ENCODE measurements at regions not wholly inside any gene's neighbourhood (a gene's known extent, or its start where the extent isn't known, plus 50 kb on each side); places are given as distances from the start of the nearest gene placed in this dataset.

- DNase-seq (ENCODE audit: extremely low spot score) = no peak
- Histone ChIP-seq H3K4me3 (no peak overlapping the region), H3K36me3 (no peaks in the 10 kb centered on the region), H3K9me3 (no peaks in the 10 kb centered on the region), H3K27ac (replicated peaks in 1 of 4) (no peak overlapping the region), H3K27me3 (peaks cover 0 to 4% (median 2%) of the 10 kb centered on the region in 4 donors), H3K4me1 (no peaks in the 10 kb centered on the region)
- intact Hi-C loops (cut with DNase I) = no loop called here
- WGBS = 65% methylated on average over 6 of the region's 6 CpGs
- no peak for TF ChIP-seq POLR2A (IDR thresholded peaks at IDR 0.05; ENCODE audit: low read depth)
- TF ChIP-seq, protein P1, sequence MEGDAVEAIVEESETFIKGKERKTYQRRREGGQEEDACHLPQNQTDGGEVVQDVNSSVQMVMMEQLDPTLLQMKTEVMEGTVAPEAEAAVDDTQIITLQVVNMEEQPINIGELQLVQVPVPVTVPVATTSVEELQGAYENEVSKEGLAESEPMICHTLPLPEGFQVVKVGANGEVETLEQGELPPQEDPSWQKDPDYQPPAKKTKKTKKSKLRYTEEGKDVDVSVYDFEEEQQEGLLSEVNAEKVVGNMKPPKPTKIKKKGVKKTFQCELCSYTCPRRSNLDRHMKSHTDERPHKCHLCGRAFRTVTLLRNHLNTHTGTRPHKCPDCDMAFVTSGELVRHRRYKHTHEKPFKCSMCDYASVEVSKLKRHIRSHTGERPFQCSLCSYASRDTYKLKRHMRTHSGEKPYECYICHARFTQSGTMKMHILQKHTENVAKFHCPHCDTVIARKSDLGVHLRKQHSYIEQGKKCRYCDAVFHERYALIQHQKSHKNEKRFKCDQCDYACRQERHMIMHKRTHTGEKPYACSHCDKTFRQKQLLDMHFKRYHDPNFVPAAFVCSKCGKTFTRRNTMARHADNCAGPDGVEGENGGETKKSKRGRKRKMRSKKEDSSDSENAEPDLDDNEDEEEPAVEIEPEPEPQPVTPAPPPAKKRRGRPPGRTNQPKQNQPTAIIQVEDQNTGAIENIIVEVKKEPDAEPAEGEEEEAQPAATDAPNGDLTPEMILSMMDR (IDR thresholded peaks at IDR 0.05) = no peak
- no peak for TF ChIP-seq POLR2AphosphoS5 (IDR thresholded peaks at IDR 0.05)
- TF ChIP-seq EP300 (IDR thresholded peaks at IDR 0.05) = no peak
Observed at GRCh38 chr13:54183728-54184127, 1155.1 kb downstream of the OLFM4 start.

DNA sequence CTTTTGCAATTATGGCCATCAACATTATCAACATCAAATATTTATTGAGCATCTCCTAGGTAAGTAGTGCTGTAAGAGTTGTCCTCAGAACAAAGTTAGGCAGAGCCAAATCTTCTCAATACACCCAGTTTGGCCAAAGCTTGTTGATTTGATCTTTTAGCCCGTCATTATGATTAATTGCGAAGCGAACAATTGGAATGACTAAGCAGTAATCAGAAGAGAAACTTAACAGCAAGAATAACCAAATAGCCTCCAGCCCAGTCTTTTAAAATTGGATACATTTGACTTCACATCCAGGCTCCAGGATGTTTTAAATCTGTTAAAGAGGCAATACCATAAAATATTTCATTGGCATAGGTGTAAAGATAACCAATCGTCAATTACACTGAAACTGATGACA, 1156.0 kb downstream of the OLFM4 start:
- Histone ChIP-seq H3K27me3 (peaks cover 0 to 4% (median 2%) of the 10 kb centered on the region in 4 donors), H3K9me3 (no peaks in the 10 kb centered on the region), H3K36me3 (no peaks in the 10 kb centered on the region), H3K4me1 (no peaks in the 10 kb centered on the region), H3K4me3 (no peak overlapping the region), H3K27ac (replicated peaks in 1 of 4) (no peak overlapping the region)
- TF ChIP-seq, protein P1 (IDR thresholded peaks at IDR 0.05) = no peak
- TF ChIP-seq POLR2AphosphoS5 (IDR thresholded peaks at IDR 0.05) = no peak
- WGBS = 88% methylated on average over 4 of the region's 4 CpGs
- intact Hi-C loops (cut with DNase I) = no loop called here
- DNase-seq (ENCODE audit: extremely low spot score) = no peak

DNA sequence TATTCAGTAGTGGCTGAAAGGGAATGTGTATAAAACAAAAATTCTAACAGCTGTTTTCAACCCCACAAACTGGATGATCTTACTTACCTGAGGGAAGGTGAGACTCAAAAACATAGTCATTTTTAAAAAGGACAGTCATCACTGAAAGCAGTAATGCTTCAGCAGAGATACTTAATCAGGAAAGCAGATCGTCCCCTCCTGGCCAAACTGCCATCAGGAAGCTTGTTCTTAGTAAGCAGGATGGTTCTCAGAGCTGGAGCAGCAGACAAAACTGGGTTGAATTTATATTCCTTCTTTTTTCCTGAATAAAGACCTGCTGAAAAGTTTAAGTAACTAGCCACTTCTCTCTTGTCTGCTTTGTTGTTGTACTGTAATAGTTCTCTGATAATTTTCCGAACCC, 1156.5 kb downstream of the OLFM4 start:
- Histone ChIP-seq H3K36me3 (no peaks in the 10 kb centered on the region), H3K27me3 (peaks cover 0 to 4% (median 0%) of the 10 kb centered on the region in 4 donors), H3K27ac (replicated peaks in 1 of 4) (no peak overlapping the region), H3K4me1 (no peaks in the 10 kb centered on the region), H3K4me3 (no peak overlapping the region), H3K9me3 (no peaks in the 10 kb centered on the region)
- intact Hi-C loops (cut with DNase I) = no loop called here
- DNase-seq (ENCODE audit: extremely low spot score) = no peak
- WGBS = 77% methylated on average over 2 of the region's 2 CpGs
- TF ChIP-seq POLR2A (IDR thresholded peaks at IDR 0.05; ENCODE audit: low read depth) (no peak), POLR2AphosphoS5 (IDR thresholded peaks at IDR 0.05) (no peak), EP300 (IDR thresholded peaks at IDR 0.05) (no peak)
- TF ChIP-seq, protein P1 (IDR thresholded peaks at IDR 0.05) = no peak

GRCh38 chr13:54185785-54186184, 1157.2 kb downstream of the OLFM4 start:
- intact Hi-C loops (cut with DNase I) = no loop called here
- H3K36me3 ChIP-seq = no peaks in the 10 kb centered on the region
- H3K4me1 ChIP-seq = no peaks in the 10 kb centered on the region
- H3K27me3 ChIP-seq = peaks cover 0 to 4% (median 0%) of the 10 kb centered on the region in 4 donors
- no peak overlapping the region for H3K27ac ChIP-seq (replicated peaks in 1 of 4)
- no peaks in the 10 kb centered on the region for H3K9me3 ChIP-seq
- TF ChIP-seq POLR2A (IDR thresholded peaks at IDR 0.05; ENCODE audit: low read depth) (no peak), EP300 (IDR thresholded peaks at IDR 0.05) (no peak), POLR2AphosphoS5 (IDR thresholded peaks at IDR 0.05) (no peak)
- TF ChIP-seq, protein P1 (IDR thresholded peaks at IDR 0.05) = no peak
- DNase-seq (ENCODE audit: extremely low spot score) = no peak
- WGBS = 64% methylated on average over 1 of the region's 1 CpG
- no peak overlapping the region for H3K4me3 ChIP-seq

DNA sequence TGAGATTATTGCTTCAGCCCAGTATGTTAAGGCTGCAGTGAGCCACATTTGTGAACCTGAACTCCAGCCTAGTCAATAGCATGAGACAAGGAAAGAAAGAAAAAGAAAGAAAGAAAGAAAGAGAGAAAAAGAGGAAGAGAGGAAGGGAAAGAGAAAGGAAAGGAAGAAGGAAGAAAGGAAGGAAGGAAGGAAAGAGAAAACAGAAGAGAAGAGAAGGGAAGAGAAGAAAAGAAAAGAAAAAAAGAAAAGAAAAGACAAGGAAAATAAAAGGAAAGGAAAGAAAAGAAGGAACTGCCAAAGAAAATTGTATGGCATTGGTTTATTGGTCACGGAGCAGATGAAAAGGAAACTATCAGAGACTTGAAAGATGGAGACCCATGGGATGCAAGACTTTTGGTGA, 1158.8 kb downstream of the OLFM4 start:
- no peak for DNase-seq (ENCODE audit: extremely low spot score)
- no peak overlapping the region for H3K27ac ChIP-seq (replicated peaks in 1 of 4)
- WGBS = 89% methylated on average over 1 of the region's 1 CpG
- H3K27me3 ChIP-seq = no peaks in the 10 kb centered on the region
- intact Hi-C loops (cut with DNase I) = no loop called here
- H3K4me1 ChIP-seq = no peaks in the 10 kb centered on the region
- H3K9me3 ChIP-seq = no peaks in the 10 kb centered on the region
- no peak overlapping the region for H3K4me3 ChIP-seq
- TF ChIP-seq, protein P1 (IDR thresholded peaks at IDR 0.05) = no peak
- no peak for TF ChIP-seq POLR2AphosphoS5 (IDR thresholded peaks at IDR 0.05)
- no peak for TF ChIP-seq EP300 (IDR thresholded peaks at IDR 0.05)
- TF ChIP-seq POLR2A (IDR thresholded peaks at IDR 0.05; ENCODE audit: low read depth) = no peak
- no peaks in the 10 kb centered on the region for H3K36me3 ChIP-seq

All from esophagus muscularis mucosa (tissue), 4 donors.